ENCODE measurements at regions not wholly inside any gene's neighbourhood (a gene's known extent, or its start where the extent isn't known, plus 50 kb on each side); places are given as distances from the start of the nearest gene placed in this dataset.

DNA sequence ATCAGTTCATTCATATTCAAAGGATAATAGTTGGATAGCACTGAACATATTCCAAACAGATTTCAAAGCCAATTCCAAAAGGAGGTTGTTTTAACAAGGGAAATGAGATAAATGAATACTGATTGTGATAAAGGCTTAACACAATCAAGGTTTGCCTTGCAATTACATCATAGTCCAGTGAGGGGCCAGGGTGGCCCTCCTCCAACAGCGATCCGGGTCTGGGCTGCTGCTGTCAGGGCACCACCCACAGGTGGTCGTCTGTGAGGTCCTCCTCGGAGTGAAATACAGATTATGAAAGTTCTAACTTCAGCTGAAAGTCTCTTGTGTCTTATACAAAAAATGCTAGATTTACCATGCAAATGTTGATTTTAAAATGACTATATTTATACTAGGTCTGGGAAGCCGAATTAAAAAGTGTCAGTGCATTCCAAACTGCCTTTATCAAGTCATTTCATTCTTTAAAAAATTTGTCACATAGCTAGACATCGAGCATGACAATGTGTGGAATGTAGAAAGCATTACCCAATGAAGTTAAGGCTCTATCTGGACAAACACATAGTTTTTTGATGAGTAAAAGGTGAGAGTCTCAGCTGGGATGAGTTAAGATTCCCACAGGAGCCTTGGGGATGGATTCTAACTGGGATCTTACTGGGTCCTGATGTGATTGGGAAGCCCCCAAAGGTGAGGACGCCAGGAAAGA, 65.9 kb upstream of the SLC22A23 start:
- no peak for DNase-seq

DNA sequence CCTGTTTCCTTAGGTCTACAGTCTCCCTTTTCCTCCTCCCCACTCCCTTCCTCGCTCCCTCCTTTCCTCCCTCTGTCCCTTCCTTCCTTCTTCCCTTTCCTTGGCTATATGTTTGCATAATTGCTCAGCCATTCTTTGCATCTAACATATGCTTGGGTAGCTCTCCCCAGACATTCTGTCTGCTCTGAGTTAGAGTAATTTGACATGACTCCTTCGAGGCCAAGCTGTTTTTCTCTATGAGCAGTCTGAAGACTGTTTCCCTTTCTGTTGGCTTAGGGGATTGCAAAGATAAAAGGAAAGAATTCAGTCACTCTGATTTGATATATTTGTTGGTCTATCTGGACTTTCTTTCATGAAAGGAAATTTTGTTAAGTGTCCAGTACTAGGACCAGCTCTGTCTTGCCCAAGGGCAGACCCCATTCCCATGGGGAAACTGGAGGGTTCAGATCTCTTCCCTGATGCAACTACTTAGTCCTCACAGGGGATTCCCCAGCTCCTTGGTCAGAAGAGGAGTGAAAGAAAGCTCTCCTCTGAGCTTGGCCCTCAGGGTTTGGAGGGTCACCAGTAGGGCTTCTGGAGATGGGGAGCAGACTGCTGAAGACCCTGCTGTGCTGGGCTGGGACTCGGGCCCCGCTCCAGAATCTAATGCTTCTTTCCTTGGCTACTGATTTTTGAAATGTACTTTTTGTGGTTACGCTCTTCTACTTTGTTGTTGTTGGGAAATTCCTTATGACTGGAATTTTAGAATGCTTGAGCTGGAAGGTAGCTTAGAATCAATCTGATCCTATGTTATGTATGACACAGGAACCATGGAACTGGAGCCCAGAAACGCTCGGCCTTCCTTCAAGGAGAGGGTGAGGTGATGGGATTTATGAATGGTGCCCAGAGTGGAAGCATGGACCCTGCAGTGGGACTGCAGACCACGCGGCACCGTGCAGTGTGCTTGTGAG, 63.7 kb upstream of the SLC22A23 start:
- DNase-seq: no peak

DNA sequence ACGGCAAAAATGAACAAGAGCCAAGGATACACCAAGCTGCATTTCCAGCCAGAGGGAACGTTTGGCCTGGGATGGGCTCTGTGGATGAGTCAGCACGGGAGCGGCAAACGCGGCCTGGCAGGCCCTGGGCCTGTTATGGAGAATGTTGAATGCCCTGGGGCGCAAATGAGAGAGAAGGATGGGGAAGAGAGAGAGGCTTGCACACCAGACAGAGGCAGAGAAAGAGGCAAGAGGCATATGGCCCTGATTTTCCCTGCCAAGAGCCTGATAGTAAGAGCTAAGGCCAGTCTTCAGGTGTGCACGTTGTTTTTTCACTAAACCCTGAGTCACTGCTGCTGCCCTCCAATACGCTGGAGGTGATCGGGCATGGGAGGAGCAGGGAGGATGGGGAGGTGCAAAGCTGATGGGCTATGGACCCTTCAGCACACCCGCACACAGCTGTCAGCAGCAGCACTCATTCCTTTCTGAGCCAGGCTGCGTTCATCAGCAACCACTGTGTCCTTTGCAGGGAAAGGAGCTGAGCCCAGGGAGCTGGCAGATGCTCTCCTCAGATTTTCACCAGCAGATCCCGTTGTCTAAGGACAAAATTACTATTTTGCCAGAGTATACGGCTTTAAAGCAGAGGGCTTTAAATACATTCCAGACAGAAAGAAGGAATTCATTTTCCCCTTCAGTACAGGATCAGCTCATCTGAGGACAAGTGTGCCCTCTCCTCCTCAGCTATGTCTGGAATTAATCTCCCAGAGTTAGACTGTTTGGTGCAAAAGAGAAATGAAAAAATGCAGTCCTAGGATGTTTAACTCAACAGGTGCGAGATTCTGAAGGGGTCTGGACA, 61.7 kb upstream of the SLC22A23 start:
- DNase-seq: no peak

DNA sequence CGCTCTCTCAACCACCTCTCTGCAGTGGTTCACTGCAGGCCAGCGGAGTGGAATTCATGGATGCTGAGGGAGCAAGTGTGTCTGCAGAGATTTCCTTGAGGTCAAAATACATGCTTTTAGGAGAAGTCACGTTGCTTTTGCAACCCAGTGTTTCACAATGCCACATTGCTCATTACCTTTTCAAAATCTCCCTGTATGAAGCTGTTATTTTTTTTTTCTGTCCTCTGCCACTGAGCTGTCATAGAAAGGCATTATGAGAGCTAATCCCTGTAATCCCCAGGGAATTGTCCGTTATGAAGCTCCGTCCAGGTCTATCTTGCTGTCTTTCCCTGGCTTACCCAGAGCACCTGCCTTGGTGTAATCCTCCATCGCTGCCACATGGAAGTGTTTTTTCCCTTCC, 60.5 kb upstream of the SLC22A23 start:
- DNase-seq: peak in 1 of 2 donors; percentile 20

DNA sequence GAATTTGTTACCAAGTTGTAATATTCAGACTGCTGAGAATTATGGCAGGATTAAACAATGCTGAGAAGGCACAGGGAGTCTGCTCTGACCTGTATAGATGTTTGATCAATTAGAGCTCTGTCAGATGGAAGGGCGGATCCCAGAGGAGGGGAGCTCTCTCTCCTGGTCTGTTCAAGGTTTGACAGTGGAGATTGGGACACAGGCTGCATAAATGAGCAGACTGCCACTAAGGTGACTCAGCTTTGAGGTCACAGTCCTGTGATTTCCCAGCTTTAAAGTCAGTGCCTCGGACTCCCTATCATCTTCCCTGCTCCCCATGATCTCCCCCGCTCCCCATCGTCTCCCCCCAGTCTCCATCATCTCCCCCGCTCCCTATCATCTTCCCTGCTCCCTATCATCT, 59.2 kb upstream of the SLC22A23 start:
- DNase-seq: no peak

DNA sequence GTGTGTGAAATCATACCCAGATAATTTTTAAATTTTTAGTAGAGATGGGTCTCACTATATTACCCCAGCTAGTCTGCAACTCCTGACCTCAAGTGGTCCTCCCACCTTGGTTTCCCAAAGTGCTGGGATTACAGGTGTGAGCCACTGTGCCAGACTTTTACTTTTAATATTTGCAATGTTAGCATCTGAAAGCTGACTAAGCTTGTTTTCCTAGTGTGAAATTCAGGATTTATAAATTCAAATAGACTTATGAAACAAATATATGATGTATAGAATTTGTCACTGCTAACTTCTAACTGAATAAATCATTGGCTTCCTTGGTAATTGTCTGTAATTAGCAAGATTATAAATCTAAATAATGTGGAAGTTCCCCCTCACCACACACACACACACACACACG, 58.8 kb upstream of the SLC22A23 start:
- no peak for DNase-seq

DNA sequence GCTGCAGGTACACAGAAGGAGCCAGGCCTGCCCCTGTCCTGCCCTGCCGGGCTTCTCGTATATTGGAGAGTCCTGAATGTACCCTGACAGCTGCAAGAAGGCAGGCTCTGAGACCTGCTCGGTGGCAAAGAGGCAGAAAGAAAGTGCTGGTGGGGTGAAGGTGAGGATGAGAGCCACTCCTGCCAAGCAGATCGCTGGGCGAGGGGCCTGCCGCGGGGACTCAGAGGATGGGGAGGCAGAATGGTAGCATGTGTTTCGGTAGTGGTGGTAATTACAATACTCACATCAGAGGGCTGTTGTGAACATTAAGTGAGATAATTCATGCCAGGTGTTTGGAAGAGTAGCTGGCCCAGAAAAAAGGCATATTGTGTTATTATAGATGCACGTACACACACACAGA, 56.6 kb upstream of the SLC22A23 start:
- DNase-seq: no peak

DNA sequence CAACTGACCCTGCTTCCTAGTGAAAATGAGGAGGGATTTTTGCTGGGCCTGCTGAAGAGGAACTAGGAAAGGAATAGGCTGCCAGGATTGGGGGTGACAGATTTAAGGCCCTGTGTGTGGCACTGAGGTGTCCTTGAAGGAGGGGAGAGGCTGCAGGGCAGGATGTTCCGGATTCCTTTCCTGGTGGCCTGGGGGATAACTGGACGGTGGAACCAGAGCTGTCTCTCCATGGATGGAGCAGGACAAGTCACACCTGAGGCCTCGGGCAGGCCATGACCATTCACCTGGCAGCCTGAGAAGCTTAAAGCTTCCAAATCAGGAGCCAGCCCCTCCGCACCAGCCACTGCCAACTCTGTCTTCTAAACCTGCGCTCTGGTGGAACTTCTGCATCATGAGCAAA, 56.0 kb upstream of the SLC22A23 start:
- DNase-seq: no peak

DNA sequence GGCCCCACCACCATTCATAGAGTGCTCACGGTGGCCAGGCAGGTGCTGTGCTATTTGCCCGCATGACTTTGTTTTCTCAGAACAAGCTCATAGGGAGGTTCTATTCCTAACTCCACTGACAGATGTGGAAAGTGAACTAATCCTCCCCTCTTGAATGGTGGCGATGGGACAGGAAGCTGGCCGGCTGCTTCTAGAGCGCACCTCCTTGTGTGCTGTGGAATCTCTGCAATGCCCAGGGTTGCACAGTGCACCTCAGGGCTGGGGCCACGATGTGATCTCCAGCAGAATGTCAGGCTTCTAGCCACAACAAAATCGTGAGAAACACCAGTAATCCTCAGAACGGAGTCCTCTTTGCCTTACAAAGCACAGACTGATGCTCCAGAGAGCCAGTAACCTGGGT, 53.8 kb upstream of the SLC22A23 start:
- no peak for DNase-seq

DNA sequence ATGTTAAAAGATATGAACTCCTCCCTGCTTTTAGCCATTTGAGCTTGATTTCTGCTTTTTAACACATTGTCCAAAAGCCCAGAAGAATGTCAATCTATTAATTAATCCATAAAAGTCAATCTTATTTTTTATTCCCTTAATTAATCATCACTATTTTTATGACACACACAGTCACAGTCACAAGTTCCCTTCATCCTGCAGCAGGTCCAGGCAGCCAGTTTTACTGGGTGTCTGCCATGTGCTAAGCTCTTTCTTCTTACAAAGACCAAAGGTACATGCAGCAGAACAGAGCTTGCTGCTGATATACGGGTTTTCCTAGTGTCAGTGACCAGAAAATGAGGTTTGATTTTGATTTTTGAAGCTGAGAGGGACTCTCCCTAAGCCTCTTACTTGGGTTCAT, 53.3 kb upstream of the SLC22A23 start:
- no peak for DNase-seq

DNA sequence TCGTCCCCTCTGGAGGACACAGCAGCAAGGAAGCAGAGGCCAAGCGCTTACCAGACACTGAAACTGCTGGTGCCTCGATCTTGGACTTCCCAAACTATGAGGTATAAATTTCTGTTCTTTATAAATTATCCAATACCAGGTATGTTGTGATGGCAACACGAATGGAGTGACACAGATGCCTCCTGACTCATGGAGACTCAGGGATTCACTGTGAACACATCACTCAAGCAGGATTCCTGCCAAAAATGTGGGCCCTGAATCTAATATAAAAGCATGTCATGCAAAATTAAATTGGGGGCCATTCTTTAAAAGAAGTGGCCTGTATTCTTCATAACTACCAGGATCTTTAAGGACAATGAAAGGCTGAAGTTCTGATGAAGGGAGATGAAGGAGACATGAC, 52.5 kb upstream of the SLC22A23 start:
- DNase-seq: no peak

DNA sequence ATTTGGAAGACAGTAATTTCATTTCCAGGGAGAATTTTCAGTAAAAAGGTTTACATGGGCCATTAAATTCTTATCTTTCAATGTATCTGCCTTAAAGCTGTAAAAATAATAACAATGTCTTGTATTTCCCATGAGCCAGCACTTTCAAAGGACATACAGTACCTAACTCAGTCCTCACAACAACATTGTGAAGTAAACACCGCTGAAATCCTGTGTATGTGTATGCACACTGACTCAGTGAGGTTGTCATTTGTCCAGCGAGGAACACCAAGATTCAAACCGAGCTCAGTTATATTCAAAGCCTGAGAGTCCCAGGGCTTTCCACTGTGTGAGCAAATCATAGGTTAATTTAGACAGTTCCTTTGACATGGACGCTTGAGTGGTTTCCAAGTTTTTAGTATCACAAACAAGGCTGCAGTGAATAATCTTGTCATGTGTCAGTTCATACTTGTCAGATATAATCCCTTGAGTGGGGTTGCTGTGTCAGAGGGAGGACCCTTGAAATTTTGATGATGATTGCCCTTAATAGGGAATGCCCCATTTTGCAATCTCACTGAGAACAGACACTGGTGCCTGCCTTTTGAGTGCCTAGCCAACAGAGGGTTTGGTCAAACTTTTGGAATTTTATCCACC, 50.0 kb upstream of the SLC22A23 start:
- DNase-seq: no peak

Measured in inflammatory macrophage treated with lipopolysaccharide for 1 hour (primary cell).